Adrenal gland (tissue), 5 donors: ENCODE measurements at regions not wholly inside any gene's neighbourhood (a gene's known extent, or its start where the extent isn't known, plus 50 kb on each side); places are given as distances from the start of the nearest gene placed in this dataset.

Experiments
- POLR2A ChIP-seq, 2 donors: fragments of 450-650 bp; IDR thresholded peaks; one replicate each; pipeline ENCODE4 v1.6.1; 2017; ENCODE audit warnings: antibody characterized with exemption in 2 of 2, mild to moderate bottlenecking in 2 of 2, moderate library complexity in 1 of 2
- TF ChIP-seq, protein P1 (sequence below), 6 experiments: fragments of 450-650 bp in 4 of 6; fragments of 200-600 bp in 2 of 6; sonication (generic) in 1 of 6; IDR thresholded peaks; 1 replicate in 5 of 6; 2 replicates in 1 of 6; pipeline versions ENCODE4 v1.5.1 to v1.8.0; 2016 to 2021; ENCODE audit warnings: antibody characterized with exemption in 6 of 6, mild to moderate bottlenecking in 2 of 6, moderate library complexity in 1 of 6
- donor health status: DM: no; HTN: no; CAD: no.

DNA sequence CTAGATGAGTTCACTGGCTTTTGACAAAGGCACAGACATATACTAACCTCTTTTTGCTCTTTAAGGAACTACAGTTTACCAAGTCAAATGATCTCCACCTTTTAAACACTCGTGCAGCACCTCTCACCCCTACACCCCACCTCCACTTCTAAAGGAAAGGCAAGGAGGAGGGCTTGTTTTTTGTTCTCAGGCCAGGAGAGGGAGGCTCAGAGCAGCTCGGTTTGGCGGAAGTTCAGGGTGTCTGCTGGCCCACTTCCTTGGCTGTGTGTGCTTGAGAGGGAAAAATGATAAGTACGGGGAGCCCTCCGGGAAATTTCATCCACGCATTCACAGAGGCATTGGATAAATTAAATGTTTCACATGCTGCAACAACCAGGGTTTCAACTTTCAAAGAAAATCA, 667.9 kb downstream of the BCL11A start:
- TF ChIP-seq, protein P1, sequence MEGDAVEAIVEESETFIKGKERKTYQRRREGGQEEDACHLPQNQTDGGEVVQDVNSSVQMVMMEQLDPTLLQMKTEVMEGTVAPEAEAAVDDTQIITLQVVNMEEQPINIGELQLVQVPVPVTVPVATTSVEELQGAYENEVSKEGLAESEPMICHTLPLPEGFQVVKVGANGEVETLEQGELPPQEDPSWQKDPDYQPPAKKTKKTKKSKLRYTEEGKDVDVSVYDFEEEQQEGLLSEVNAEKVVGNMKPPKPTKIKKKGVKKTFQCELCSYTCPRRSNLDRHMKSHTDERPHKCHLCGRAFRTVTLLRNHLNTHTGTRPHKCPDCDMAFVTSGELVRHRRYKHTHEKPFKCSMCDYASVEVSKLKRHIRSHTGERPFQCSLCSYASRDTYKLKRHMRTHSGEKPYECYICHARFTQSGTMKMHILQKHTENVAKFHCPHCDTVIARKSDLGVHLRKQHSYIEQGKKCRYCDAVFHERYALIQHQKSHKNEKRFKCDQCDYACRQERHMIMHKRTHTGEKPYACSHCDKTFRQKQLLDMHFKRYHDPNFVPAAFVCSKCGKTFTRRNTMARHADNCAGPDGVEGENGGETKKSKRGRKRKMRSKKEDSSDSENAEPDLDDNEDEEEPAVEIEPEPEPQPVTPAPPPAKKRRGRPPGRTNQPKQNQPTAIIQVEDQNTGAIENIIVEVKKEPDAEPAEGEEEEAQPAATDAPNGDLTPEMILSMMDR (IDR thresholded peaks at IDR 0.05): no peak
- no peak for TF ChIP-seq POLR2A (IDR thresholded peaks at IDR 0.05)
